H9 (cell line): ENCODE measurements at regions not wholly inside any gene's neighbourhood (a gene's known extent, or its start where the extent isn't known, plus 50 kb on each side); places are given as distances from the start of the nearest gene placed in this dataset.

ENCODE experiments used
- DNase-seq: peaks from one replicate; pipeline ENCODE4 v3.0.0-alpha.2; 2017
- H2AFZ ChIP-seq: one replicate; pipeline ENCODE4 v1.6.1; 2013; ENCODE audit warnings: mild to moderate bottlenecking, low read length, control low read depth, moderate library complexity
- H2AK5ac ChIP-seq: 2 replicates; pipeline ENCODE4 v1.6.1; 2013; ENCODE audit warnings: low read length, control low read depth, mixed read lengths; ENCODE audit not compliant: insufficient read length
- H2BK120ac ChIP-seq: one replicate; pipeline ENCODE4 v1.6.1; 2013; ENCODE audit warnings: low read depth, mild to moderate bottlenecking, low read length, control low read depth, inconsistent platforms; ENCODE audit not compliant: poor library complexity, severe bottlenecking
- H2BK12ac ChIP-seq: 2 replicates; pipeline ENCODE4 v1.6.1; 2013; ENCODE audit warnings: low read length, control low read depth, mixed read lengths, low read depth; ENCODE audit not compliant: insufficient read length
- H2BK15ac ChIP-seq: 2 replicates; pipeline ENCODE4 v1.6.1; 2013; ENCODE audit warnings: low read depth, low read length, control low read depth
- H2BK20ac ChIP-seq: one replicate; pipeline ENCODE4 v1.6.1; 2013; ENCODE audit warnings: low read depth, mild to moderate bottlenecking, low read length, control low read depth, inconsistent platforms; ENCODE audit not compliant: poor library complexity, severe bottlenecking
- H2BK5ac ChIP-seq: 2 replicates; pipeline ENCODE4 v1.6.1; 2013; ENCODE audit warnings: low read length, control low read depth, mixed read lengths; ENCODE audit not compliant: insufficient read length
- H3K14ac ChIP-seq: 2 replicates; pipeline ENCODE4 v1.6.1; 2013; ENCODE audit warnings: low read length, control low read depth; ENCODE audit not compliant: insufficient read depth
- H3K18ac ChIP-seq: 2 replicates; pipeline ENCODE4 v1.6.1; 2013; ENCODE audit warnings: low read depth, mild to moderate bottlenecking, mixed read lengths, low read length, control low read depth; ENCODE audit not compliant: insufficient read length
- H3K23ac ChIP-seq: 2 replicates; pipeline ENCODE4 v1.6.1; 2013; ENCODE audit warnings: low read length, control low read depth, mixed read lengths, low read depth; ENCODE audit not compliant: insufficient read length
- H3K23me2 ChIP-seq: 2 replicates; pipeline ENCODE4 v1.6.1; 2013; ENCODE audit warnings: low read depth, mild to moderate bottlenecking, mixed read lengths, low read length, control low read depth; ENCODE audit not compliant: insufficient read length, poor library complexity, severe bottlenecking
- H3K27ac ChIP-seq: 2 replicates; pipeline ENCODE4 v1.5.1; 2013; ENCODE audit warnings: low read length, control low read depth, mixed read lengths, low read depth; ENCODE audit not compliant: insufficient read length
- H3K27me3 ChIP-seq: 2 replicates; pipeline ENCODE4 v1.6.1; 2013; ENCODE audit warnings: low read length, control low read depth, inconsistent platforms; ENCODE audit not compliant: insufficient read depth
- H3K4ac ChIP-seq: 2 replicates; pipeline ENCODE4 v1.6.1; 2013; ENCODE audit warnings: low read depth, mild to moderate bottlenecking, control low read depth, inconsistent platforms, low read length, moderate library complexity
- H3K4me1 ChIP-seq: 2 replicates; pipeline ENCODE4 v1.6.1; 2013; ENCODE audit warnings: low read length, control low read depth, inconsistent platforms; ENCODE audit not compliant: insufficient read depth
- H3K4me2 ChIP-seq: 2 replicates; pipeline ENCODE4 v1.6.1; 2013; ENCODE audit warnings: low read length, control low read depth, mixed read lengths; ENCODE audit not compliant: insufficient read length, insufficient read depth
- H3K56ac ChIP-seq: 2 replicates; pipeline ENCODE4 v1.6.1; 2013; ENCODE audit warnings: low read depth, mild to moderate bottlenecking, mixed read lengths, low read length, control low read depth; ENCODE audit not compliant: insufficient read length
- H3K79me1 ChIP-seq: 2 replicates; pipeline ENCODE4 v1.6.1; 2013; ENCODE audit warnings: low read depth, mild to moderate bottlenecking, moderate library complexity, low read length, control low read depth, inconsistent platforms; ENCODE audit not compliant: insufficient read depth, poor library complexity, severe bottlenecking
- H3K79me2 ChIP-seq: 2 replicates; pipeline ENCODE4 v1.6.1; 2013; ENCODE audit warnings: low read length, control low read depth, inconsistent platforms; ENCODE audit not compliant: insufficient read depth
- H3K9ac ChIP-seq: 2 replicates; pipeline ENCODE4 v1.6.1; 2013; ENCODE audit warnings: low read length, control low read depth, mixed read lengths; ENCODE audit not compliant: insufficient read length; ENCODE audit errors: extremely low read depth
- H3K9me3 ChIP-seq: one replicate; pipeline ENCODE4 v1.6.1; 2013; ENCODE audit warnings: low read depth, low read length, inconsistent platforms; ENCODE audit not compliant: control insufficient read depth
- H3T11ph ChIP-seq: one replicate; pipeline ENCODE4 v1.6.1; 2013; ENCODE audit warnings: mild to moderate bottlenecking, low read length, control low read depth, inconsistent platforms
- H4K20me1 ChIP-seq: one replicate; pipeline ENCODE4 v1.6.1; 2013; ENCODE audit not compliant: control insufficient read depth, insufficient read length, insufficient read depth
- H4K5ac ChIP-seq: 2 replicates; pipeline ENCODE4 v1.6.1; 2013; ENCODE audit warnings: low read depth, mild to moderate bottlenecking, mixed read lengths, low read length, control low read depth; ENCODE audit not compliant: insufficient read length
- H4K8ac ChIP-seq: replicated peaks from 2 replicates; pipeline ENCODE4 v1.6.1; 2013; ENCODE audit warnings: low read length, control low read depth, mixed read lengths, low read depth; ENCODE audit not compliant: insufficient read length
- H4K91ac ChIP-seq: 2 replicates; pipeline ENCODE4 v1.6.1; 2013; ENCODE audit warnings: low read depth, mild to moderate bottlenecking, moderate library complexity, mixed read lengths, low read length, control low read depth; ENCODE audit not compliant: insufficient read length
- H3K27ac Mint-ChIP-seq, 3 experiments: 2 replicates in 2 of 3; 3 replicates in 1 of 3; pipeline ENCODE4 v1.8.0; 2020 to 2021; ENCODE audit warnings: mixed read lengths in 3 of 3, mild to moderate bottlenecking in 1 of 3, moderate library complexity in 1 of 3
- H3K27me3 Mint-ChIP-seq: 2 replicates; pipeline ENCODE4 v1.8.0; 2021; ENCODE audit warnings: low read depth, mild to moderate bottlenecking, moderate library complexity, mixed read lengths
- H3K36me3 Mint-ChIP-seq, 3 experiments: 2 replicates in 2 of 3; 3 replicates in 1 of 3; pipeline ENCODE4 v1.8.0; 2020 to 2021; ENCODE audit warnings: low read depth in 3 of 3, mixed read lengths in 3 of 3; ENCODE audit not compliant: insufficient read depth in 1 of 3
- H3K4me1 Mint-ChIP-seq, 2 experiments: 2 replicates each; pipeline ENCODE4 v1.8.0; 2020; ENCODE audit warnings: mixed read lengths in 2 of 2
- H3K4me3 Mint-ChIP-seq, 2 experiments: 2 replicates in 1 of 2; 3 replicates in 1 of 2; pipeline ENCODE4 v1.8.0; 2020 to 2021; ENCODE audit warnings: mild to moderate bottlenecking in 2 of 2, mixed read lengths in 2 of 2, moderate library complexity in 1 of 2
- H3K9me3 Mint-ChIP-seq, 2 experiments: 2 replicates in 1 of 2; 3 replicates in 1 of 2; pipeline ENCODE4 v1.8.0; 2020; ENCODE audit warnings: mild to moderate bottlenecking in 2 of 2, mixed read lengths in 2 of 2, moderate library complexity in 1 of 2
- CTCF ChIP-seq: fragments of 200-600 bp; sonication (generic); conservative IDR thresholded peaks from 3 replicates; pipeline ENCODE4 v1.8.0; 2021; ENCODE audit warnings: antibody characterized with exemption, mild to moderate bottlenecking

DNA sequence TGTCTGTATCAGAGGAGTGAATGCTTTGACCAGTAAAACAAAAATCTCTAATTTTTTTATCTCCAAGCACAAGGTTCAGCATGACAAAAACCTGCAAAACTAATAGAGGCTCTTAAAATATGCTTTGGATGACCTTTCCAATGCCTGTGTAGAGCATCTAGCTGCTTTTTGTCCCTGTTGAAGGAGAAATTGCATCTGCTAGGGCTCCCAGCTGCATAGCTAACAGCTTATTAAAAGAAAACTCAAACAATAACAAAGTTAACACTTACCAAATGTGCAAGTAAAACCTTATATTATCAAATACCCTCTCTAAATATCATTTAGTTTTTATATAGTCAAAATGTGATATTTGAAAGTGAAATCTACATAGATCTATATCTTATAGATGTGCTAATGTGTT lies 378.6 kb downstream of the CD109 start:
- Histone ChIP-seq H3K18ac (no peak overlapping the region), H3K4ac (no peak overlapping the region), H3K9me3 (no peaks in the 10 kb centered on the region), H2BK5ac (no peak overlapping the region), H3K79me2 (no peaks in the 10 kb centered on the region), H2BK120ac (no peak overlapping the region), H2BK20ac (no peak overlapping the region), H2BK12ac (no peak overlapping the region), H3K23me2 (no peaks in the 10 kb centered on the region), H2AK5ac (no peak overlapping the region), H2BK15ac (no peak overlapping the region), H3K4me2 (no peak overlapping the region), H3T11ph (no peak overlapping the region), H4K5ac (no peak overlapping the region), H3K27me3 (no peaks in the 10 kb centered on the region), H3K27ac (no peak overlapping the region), H3K79me1 (no peaks in the 10 kb centered on the region), H3K4me1 (no peaks in the 10 kb centered on the region), H4K20me1 (no peaks in the 10 kb centered on the region), H3K56ac (no peak overlapping the region), H2AFZ (no peak overlapping the region), H3K9ac (no peak overlapping the region), H4K8ac (no peak overlapping the region), H3K23ac (no peak overlapping the region), H4K91ac (no peak overlapping the region), H3K14ac (no peak overlapping the region)
- Mint-ChIP-seq H3K4me1 (peaks cover 0 to 3% of the 10 kb centered on the region in 2 experiments; a peak in 1 of 4 replicates), H3K4me3 (no peak overlapping the region), H3K9me3 (peaks cover 3% of the 10 kb centered on the region in 2 experiments; a peak in 2 of 5 replicates), H3K36me3 (no peaks in the 10 kb centered on the region; a peak in 1 of 7 replicates), H3K27me3 (no peaks in the 10 kb centered on the region; the same call in 1 of the 2 replicates), H3K27ac (no peak overlapping the region)
- TF ChIP-seq CTCF: no peak
- no peak for DNase-seq
